Chondrocyte (in vitro differentiated cells): ENCODE measurements at regions not wholly inside any gene's neighbourhood (a gene's known extent, or its start where the extent isn't known, plus 50 kb on each side); places are given as distances from the start of the nearest gene placed in this dataset.

ENCODE experiments used
- DNase-seq: peaks from one replicate; pipeline ENCODE4 v3.0.0; 2021; ENCODE audit warnings: mixed read lengths, low spot score
- H3K27ac Mint-ChIP-seq: one replicate; pipeline ENCODE4 v1.8.0; 2021; ENCODE audit warnings: mild to moderate bottlenecking, moderate library complexity, mixed read lengths; ENCODE audit not compliant: unreplicated experiment
- H3K27me3 Mint-ChIP-seq: 2 replicates; pipeline ENCODE4 v1.8.0; 2021; ENCODE audit warnings: low read depth, mixed read lengths
- H3K36me3 Mint-ChIP-seq: 2 replicates; pipeline ENCODE4 v1.8.0; 2021; ENCODE audit warnings: low read depth, mixed read lengths
- H3K4me1 Mint-ChIP-seq: 2 replicates; pipeline ENCODE4 v1.8.0; 2021; ENCODE audit warnings: low read depth, mild to moderate bottlenecking, mixed read lengths
- H3K4me3 Mint-ChIP-seq: one replicate; pipeline ENCODE4 v1.8.0; 2021; ENCODE audit warnings: mild to moderate bottlenecking, moderate library complexity, mixed read lengths; ENCODE audit not compliant: unreplicated experiment
- H3K9me3 Mint-ChIP-seq: 2 replicates; pipeline ENCODE4 v1.8.0; 2021; ENCODE audit warnings: low read depth, mixed read lengths
- CTCF ChIP-seq: fragments of 200-600 bp; sonication (generic); IDR thresholded peaks from 2 replicates; pipeline ENCODE4 v1.5.0; 2021; ENCODE audit warnings: antibody characterized with exemption, mild to moderate bottlenecking, moderate library complexity

- Mint-ChIP-seq H3K4me3 (no peak overlapping the region), H3K27ac (no peak overlapping the region), H3K36me3 (peaks cover 5% of the 10 kb centered on the region), H3K27me3 (no peaks in the 10 kb centered on the region), H3K4me1 (peaks cover 22% of the 10 kb centered on the region), H3K9me3 (peaks cover 16% of the 10 kb centered on the region)
- no peak for DNase-seq
- TF ChIP-seq CTCF, result no peak
These were observed 675.2 kb upstream of the NR5A2 start for GRCh38 chr1:199352351-199352750.

- TF ChIP-seq CTCF, result no peak
- no peak for DNase-seq
- H3K27ac Mint-ChIP-seq, result peak overlapping the region; percentile 70
- H3K36me3 Mint-ChIP-seq, result peaks cover 5% of the 10 kb centered on the region
- H3K9me3 Mint-ChIP-seq, result peaks cover 13% of the 10 kb centered on the region
- no peak overlapping the region for H3K4me3 Mint-ChIP-seq
- H3K4me1 Mint-ChIP-seq, result peaks cover 22% of the 10 kb centered on the region
- H3K27me3 Mint-ChIP-seq, result no peaks in the 10 kb centered on the region
These were observed 673.6 kb upstream of the NR5A2 start for GRCh38 chr1:199353906-199354305.

GRCh38 chr1:199356561-199356960 lies 670.9 kb upstream of the NR5A2 start:
- Mint-ChIP-seq H3K4me1 (peaks cover 22% of the 10 kb centered on the region), H3K36me3 (no peaks in the 10 kb centered on the region), H3K9me3 (no peaks in the 10 kb centered on the region), H3K27me3 (no peaks in the 10 kb centered on the region), H3K27ac (no peak overlapping the region), H3K4me3 (no peak overlapping the region)
- TF ChIP-seq CTCF, result no peak
- DNase-seq, result no peak

GRCh38 chr1:199357599-199357998 lies 669.9 kb upstream of the NR5A2 start:
- Mint-ChIP-seq H3K27me3 (no peaks in the 10 kb centered on the region), H3K36me3 (no peaks in the 10 kb centered on the region), H3K4me1 (peaks cover 22% of the 10 kb centered on the region), H3K9me3 (no peaks in the 10 kb centered on the region), H3K4me3 (no peak overlapping the region), H3K27ac (no peak overlapping the region)
- no peak for TF ChIP-seq CTCF
- DNase-seq, result no peak

GRCh38 chr1:199362996-199363395 lies 664.5 kb upstream of the NR5A2 start:
- no peak overlapping the region for H3K27ac Mint-ChIP-seq
- H3K4me1 Mint-ChIP-seq, result no peaks in the 10 kb centered on the region
- no peak overlapping the region for H3K4me3 Mint-ChIP-seq
- H3K27me3 Mint-ChIP-seq, result no peaks in the 10 kb centered on the region
- DNase-seq, result no peak
- H3K9me3 Mint-ChIP-seq, result no peaks in the 10 kb centered on the region
- no peak for TF ChIP-seq CTCF
- peaks cover 1% of the 10 kb centered on the region for H3K36me3 Mint-ChIP-seq
